Hematopoietic multipotent progenitor cell treated with erythropoietin and hydrocortisone succinate and interleukin-3 and kit ligand, for 15 days (in vitro differentiated cells): ENCODE measurements at regions not wholly inside any gene's neighbourhood (a gene's known extent, or its start where the extent isn't known, plus 50 kb on each side); places are given as distances from the start of the nearest gene placed in this dataset.
"Not testable (repeated sequence)": the region's sequence is repeated elsewhere in the genome, so short reads cannot be mapped to it uniquely, and the experiment has no call there.

Experiments
- DNase-seq: peaks from one replicate; pipeline ENCODE4 v3.0.0-alpha.2; 2015; ENCODE audit warnings: low spot score

DNA sequence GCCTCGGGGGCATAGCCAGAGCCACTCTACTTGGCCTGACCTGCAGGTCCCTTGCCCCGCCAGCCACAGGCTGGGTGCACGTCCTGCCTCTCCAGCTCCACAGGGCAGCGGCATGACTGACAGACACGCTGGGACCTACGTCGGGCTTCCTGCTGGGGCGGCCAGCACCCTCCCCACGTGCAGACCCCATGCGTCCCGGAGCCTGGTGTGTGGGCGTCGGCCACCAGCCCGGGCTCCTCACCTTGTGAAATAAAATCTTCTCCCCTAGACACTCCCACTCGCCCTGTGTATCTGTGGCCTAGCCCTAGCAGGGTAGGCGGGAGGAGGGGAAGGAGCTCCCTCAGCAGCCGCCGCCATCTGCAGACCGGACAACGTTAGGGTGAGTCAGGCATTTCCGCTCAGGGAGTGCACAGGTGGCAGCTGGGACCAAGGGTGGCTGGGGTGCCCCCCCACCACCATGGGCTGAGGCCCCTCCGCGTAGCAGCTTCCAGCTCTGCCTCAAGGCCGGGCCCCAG is 119.5 kb downstream of the IGLL1 start:
- DNase-seq: not testable (repeated sequence)

DNA sequence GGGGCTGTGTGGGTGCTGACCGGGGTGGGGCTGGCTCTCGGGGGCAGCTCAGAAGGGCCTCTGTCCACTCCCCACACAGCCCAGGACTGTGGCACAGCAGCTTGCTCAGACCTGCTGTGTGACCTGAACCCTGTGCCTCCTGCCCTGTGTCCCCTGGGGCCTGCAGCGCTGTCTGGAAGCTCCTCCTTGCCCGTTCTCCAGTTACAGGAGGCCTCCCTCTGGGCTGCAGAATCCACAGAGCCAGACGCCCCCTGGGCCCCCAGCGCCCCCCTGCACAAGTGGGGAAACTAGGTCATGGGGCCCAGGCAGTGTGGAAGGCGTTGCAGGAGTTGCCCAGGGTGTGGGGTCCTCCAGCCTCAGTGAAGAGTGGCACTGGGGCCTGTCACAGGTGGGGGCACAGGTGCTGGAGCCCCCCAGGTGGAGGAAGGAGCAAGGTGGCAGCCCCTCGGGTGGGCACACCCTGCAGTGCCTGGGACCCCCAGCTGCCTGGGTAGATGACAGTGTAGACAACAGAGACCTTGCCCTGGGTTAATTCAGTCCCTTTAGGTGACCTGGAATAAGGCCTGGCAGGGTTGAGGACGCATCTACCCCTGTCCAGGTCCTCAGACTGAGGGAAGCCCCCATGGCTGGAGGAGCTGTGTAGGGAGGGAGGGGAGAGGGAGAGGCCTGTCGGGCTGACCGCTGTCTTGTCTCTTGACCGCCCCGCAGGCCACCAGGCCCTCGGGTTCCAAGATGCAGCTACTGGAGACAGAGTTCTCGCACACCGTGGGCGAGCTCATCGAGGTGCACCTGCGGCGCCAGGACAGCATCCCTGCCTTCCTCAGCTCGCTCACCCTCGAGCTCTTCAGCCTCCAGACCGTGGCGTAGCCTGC is 120.2 kb downstream of the IGLL1 start:
- DNase-seq: not testable (repeated sequence)

- DNase-seq: no peak
Measured at GRCh38 chr22:23458663-23459541, 121.2 kb downstream of the IGLL1 start.

DNA sequence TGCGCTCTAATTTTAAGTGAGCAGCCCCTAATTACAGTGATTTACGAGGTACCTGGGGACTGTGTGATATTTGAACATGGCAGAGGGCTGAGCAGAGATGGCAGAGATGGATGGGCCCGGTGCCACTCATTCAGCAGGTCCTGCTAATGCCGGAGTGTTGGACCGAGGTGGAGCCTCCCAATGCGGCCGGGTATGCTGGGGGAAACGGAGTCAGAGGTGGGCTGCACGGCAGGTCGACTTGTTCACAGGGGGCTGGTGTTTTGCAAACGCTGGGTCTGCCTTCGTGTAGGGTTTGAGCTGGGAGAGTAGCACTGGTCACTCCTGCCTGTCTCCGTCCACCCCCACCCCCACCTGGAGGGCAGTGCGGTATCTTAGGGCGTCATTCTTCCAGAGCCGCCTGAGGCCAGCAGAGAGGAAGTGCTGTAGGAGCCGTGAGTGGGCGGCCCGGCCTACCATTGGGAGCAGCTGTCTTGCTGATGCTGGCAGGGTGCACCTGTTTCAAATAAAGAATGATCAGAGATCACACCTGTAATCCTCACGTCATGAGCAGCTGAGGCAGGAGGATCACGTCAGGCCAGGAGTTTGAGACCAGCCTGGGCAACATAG is 122.6 kb downstream of the IGLL1 start:
- DNase-seq: no peak

- not testable (repeated sequence) for DNase-seq
Measured at GRCh38 chr22:23456666-23457379, 123.3 kb downstream of the IGLL1 start.

- DNase-seq: not testable (repeated sequence)
Measured at GRCh38 chr22:23454345-23454744, 125.7 kb downstream of the IGLL1 start.

- DNase-seq: no peak
Measured at GRCh38 chr22:23453277-23453676, 126.8 kb downstream of the IGLL1 start.

DNA sequence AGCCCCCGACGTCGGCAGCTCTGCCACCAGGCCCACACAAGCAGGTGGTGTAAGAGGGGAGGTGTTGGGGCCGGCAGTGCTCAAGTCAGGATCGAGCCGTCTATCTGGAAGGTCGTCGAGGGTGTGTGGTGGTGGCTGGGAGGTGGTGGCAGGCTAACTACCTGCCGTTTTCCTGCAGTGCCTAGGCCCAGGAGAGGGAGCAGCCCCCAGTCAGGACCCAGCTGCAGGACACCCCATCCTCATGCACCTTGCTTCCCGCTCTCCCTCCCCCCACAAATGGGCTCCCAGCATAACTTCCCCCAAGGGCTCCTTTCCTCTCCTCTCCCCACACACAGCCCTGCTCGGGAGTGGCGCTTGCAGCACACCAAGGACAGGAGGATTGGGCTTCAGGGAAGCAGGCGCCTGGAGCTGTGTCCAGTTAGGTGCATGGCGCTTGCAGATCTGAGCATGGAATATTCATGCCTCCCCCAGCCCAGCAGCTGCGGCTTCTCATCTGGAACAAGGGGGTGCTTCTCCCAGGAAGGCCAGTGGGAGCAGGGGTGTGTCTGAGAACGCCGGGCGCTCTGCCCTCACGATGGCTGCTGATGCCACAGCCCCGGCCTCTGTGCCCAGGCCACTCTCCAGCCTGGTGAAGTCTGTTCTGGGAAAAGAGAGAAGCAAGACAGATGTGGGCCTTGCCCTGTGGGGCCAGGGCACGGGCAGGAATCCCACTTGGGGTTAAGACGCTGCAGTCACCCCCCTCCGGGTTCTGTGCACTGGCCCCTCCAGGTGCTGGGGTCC is 127.7 kb downstream of the IGLL1 start:
- DNase-seq: no peak

GRCh38 chr22:23451452-23452230 is 128.4 kb downstream of the IGLL1 start:
- not testable (repeated sequence) for DNase-seq

GRCh38 chr22:23450821-23451220 is 129.3 kb downstream of the IGLL1 start:
- not testable (repeated sequence) for DNase-seq

DNA sequence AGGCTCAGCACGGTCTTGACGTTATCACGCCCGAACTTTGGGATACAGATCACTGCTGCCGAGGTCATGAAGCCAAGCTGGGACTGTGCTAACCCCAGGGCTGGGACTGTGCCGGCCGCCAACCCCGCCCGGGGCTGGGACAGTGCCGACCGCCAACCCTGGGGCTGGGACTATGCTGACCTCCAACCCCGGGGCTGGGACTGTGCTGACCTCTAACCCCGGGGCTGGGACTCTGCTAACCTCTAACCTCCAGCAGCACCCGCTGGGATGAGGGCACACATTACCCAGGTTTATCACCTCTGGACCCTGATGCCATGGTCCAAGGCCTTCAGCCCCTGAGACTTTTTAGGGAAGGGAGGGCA is 129.7 kb downstream of the IGLL1 start:
- DNase-seq: no peak

- not testable (repeated sequence) for DNase-seq
Measured at GRCh38 chr22:23449748-23450433, 130.2 kb downstream of the IGLL1 start.

- not testable (repeated sequence) for DNase-seq
Measured at GRCh38 chr22:23448499-23449288, 131.4 kb downstream of the IGLL1 start.

DNA sequence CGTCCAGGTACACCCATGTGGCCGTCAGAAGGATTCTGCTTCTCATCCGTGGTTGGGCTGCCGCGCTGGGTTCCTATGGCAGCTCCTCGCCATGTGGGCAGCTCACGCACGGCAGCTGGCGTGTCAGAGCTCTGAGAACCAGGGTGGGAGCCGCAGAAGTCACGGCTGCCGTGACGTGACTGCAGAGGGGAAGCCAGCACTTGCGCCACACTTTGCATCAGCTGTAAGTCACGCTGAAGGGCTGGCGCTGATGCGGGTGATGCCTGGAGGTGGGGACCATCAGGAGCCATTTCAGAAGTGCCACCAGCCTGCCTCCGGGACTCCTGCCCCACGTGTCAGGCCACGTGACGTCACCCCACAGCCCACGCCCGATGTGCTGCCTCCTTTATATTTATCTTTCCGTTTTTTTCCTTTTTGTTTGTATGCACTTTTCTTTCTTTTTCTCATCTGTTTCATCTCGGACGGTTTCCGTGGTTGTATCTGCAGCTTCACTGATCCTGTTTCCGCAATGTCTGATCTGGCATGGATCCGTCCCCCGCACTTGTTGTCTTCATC is 133.2 kb downstream of the IGLL1 start:
- no peak for DNase-seq

- not testable (repeated sequence) for DNase-seq
Measured at GRCh38 chr22:23446194-23446593, 133.9 kb downstream of the IGLL1 start.

GRCh38 chr22:23443905-23444304 is 136.2 kb downstream of the IGLL1 start:
- not testable (repeated sequence) for DNase-seq

DNA sequence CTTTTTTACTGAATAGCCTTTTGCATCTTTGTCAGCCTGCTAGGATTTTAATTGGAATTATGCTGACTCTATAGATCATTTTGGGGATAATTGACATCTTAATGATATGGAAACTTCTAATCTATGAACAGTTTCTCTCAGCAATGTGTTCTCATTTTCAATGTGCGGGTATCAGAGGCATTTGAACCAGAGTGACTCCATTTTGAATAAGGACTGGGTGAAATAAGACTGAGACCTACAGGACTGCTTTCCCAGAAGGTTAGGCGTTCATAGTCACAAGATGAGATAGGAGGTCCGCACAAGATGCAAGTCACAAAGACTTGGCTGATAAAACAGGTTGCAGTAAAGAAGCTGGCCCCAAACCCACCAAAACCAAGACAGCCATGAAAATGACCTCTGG is 140.5 kb downstream of the IGLL1 start:
- DNase-seq: not testable (repeated sequence)

- no peak for DNase-seq
Measured at GRCh38 chr22:23438216-23438615, 141.9 kb downstream of the IGLL1 start.
